GM18508 (cell line): ENCODE measurements at regions not wholly inside any gene's neighbourhood (a gene's known extent, or its start where the extent isn't known, plus 50 kb on each side); places are given as distances from the start of the nearest gene placed in this dataset.
"Not testable (repeated sequence)": the region's sequence is repeated elsewhere in the genome, so short reads cannot be mapped to it uniquely, and the experiment has no call there.

ENCODE experiments used
- ATAC-seq: cut with Tn5 transposase; IDR thresholded peaks from one replicate; pipeline ENCODE4 v1.9.1; 2021; ENCODE audit warnings: moderate number of reproducible peaks; ENCODE audit not compliant: insufficient read depth, unreplicated experiment

GRCh38 chr20:12698817-12699216 lies 310.0 kb upstream of the SPTLC3 start:
- no peak for ATAC-seq

- no peak for ATAC-seq
Observed at GRCh38 chr20:12699374-12700228, 309.2 kb upstream of the SPTLC3 start.

DNA sequence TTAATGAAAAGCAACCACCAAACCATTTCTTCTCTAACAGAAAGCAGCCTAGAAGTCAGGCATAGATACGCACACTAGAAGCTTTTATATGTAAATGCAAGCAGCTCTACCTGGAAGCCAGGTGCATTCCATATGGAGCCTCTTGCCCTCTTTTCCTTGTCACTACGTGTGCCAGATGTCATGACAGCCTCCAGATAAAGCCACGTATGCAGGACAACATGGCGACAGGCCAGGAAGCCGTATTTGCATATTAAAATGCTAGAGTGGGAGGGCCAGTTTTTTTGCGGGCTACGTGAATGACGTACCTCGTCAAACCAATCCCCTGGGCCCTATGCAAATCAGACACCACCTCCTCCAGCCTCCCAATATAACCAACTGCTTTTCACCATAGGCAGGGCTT lies 308.1 kb upstream of the SPTLC3 start:
- ATAC-seq = no peak

GRCh38 chr20:12702312-12702711 lies 306.5 kb upstream of the SPTLC3 start:
- ATAC-seq = no peak

DNA sequence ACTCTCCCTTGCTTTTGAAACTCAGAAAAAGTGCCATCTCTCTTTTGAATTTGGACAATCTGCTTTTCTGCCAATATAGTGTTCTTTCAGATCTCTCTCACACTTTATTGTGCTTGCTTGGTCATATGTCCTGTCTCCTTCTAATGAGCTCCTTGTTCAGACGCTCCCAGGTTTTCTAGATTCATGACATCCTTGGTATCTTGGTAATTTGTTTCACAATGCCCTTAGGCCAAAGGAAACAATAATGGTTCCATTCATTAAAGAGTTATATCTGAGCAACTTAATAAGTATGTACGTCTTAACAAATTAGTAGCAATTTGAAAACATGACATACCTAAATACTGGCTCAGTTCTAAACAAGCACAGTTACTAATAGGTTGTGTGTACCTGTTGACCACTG lies 293.4 kb upstream of the SPTLC3 start:
- ATAC-seq = no peak

DNA sequence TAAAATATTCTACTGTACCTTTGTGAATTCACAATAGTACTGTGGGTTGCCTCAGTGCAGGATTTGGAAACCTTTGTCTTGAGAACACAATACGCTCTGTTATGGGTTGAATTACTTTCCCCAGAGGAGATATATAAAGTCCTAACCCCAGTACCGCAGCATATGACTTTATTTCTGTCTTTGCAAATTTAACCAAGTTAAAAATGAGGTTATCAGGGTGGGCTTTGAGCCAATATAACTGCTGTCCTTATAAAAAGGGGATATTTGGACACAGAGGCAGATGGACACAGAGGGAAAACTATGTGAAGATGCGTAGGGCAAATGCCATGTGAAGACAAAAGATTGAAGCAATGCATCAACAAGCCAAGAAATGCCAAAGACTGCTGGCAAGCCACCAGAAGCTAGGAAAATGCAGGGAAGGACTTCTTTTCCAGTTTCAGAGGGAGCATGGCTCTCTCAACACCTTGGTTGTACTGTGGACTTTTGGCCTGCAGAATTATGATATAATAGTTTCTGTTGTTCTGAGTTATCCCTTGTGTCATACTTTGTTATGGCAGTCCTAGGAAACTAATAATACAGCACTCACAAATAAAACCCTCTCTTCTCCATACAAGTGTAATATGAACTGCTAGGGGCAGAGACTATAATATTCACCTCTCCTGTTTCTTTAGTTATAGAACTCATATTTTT lies 292.6 kb upstream of the SPTLC3 start:
- no peak for ATAC-seq

DNA sequence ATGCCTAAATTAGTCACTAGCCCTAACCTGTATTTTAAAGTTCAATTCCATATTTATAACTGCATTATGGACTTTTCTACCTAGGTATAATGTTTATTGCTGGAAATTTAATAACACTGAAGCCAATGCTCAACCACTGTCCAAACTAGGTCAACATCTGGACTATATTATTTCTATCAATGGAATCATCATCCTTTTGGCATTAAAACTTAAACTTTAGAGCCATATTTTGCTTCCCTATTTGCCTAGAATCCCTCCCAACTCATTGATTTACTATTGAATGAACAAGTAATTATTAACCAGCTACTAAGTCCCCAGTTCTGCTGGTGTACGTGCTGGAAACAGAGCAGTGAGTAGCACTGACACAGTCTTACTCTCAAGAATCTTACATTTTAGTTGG lies 291.7 kb upstream of the SPTLC3 start:
- ATAC-seq = no peak

DNA sequence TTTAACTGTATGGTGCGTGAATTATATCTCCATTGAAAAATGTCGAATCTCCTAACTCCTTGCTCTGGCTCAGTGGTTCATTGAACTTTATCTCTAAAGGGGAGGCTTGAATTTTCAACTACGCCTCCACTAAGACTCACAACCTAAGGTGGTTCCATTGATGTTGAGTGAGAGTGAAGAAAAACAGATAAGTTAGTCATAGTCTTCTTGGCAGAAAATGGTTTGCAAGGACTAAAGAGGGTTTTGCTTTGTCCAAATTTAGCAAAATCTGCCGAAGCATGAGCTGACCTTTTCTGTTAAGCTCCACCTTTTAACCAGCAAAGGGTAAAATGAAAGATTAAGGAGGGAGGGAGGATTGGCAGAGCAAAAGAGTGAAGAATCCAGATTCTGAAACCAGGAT lies 290.2 kb upstream of the SPTLC3 start:
- no peak for ATAC-seq

DNA sequence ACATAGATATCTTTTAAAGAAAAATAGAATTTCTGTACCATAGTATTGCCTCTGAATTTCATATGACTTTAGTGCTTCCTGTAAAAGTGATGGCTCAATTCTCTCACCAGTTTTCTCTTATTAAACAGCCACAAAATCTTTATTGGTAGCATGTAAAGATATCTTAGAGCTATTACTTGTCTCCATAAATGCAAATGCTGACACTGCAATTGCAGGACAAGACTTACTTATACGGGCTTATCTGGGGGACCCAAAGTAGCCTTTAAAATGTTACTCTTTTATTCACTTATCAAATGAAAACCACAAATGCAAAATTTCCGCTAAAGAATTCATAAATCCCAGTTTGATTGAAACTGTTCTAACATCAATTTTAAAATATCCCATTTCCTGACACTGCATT lies 287.1 kb upstream of the SPTLC3 start:
- no peak for ATAC-seq

- no peak for ATAC-seq
Observed at GRCh38 chr20:12722091-12722490, 286.7 kb upstream of the SPTLC3 start.

DNA sequence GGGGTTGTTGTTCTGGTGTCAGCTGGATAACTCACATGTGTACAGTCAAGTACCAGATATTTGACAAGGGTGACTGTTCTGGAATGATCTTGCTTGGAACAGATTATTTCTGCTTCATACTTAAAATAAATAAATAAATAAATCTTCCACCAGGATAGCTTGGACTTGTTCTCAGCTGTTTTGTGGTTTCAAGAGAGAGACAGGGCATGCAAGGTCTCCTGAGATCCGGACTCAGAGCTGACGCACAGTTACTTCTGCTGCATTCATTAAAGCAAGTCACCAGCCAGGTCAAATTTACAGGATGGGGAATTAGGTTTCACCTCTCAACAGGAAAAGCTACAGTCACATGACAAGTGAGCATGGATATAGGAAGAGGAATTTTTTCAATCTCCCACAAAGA lies 285.0 kb upstream of the SPTLC3 start:
- ATAC-seq = no peak

DNA sequence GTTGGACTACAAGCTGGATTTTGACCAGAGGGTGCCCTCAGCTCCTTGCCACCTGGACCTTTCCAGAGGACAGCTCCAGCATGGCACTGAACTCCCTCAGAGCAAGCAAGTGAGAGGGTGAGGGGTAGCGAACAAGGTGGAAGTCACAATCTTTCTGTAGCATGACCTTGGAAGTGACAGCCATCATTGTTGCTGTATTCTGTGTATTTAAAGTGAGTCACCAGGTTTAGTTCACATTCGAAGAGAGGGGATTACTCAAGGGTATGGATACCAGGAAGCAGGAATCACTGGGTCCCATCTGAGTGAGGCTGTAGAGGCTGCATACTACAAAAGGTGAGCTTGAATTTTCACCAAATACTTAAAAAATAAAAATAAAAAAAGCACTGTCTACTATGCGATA lies 280.0 kb upstream of the SPTLC3 start:
- ATAC-seq = no peak

- ATAC-seq = no peak
Observed at GRCh38 chr20:12729326-12729725, 279.4 kb upstream of the SPTLC3 start.

- ATAC-seq = no peak
Observed at GRCh38 chr20:12733811-12734210, 275.0 kb upstream of the SPTLC3 start.

- no peak for ATAC-seq
Observed at GRCh38 chr20:12737497-12737896, 271.3 kb upstream of the SPTLC3 start.

DNA sequence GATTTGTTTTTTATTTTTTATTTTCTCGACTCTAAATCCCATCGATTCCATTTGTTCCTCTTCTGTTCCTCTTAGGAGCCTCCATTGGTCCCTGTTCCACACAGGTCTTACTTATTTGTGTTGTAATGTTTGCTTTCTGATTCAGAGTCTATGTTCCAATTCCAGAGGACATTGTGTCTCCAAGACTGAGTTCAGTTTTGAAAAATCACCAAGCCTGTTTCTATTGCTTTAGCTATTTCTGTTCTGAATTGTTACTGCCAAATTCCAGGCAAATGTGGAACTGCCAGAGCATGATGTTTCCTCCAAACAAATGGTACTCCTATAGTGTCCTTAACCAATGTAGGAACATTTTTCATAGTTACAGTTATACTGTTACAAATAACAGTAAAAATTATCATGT lies 270.9 kb upstream of the SPTLC3 start:
- ATAC-seq = no peak

DNA sequence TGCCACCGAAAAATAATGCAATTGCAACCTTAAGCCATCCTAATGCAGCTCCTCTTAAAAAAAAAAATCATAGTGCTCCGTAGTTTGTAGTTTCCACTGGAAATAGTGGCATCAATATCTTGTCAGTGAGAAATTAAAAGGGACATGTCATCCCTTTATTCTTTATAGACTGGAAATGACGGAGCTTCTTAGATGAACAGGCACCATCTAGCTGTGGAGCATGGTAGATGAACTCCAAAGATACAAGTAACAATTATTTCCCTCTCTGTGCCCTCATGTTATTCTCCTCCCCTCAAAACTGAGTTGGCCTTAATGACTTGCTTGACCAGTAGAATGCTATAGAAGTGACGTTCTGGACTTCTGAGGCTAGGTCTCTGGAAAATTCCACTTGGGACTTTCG lies 268.1 kb upstream of the SPTLC3 start:
- no peak for ATAC-seq

- no peak for ATAC-seq
Observed at GRCh38 chr20:12744037-12744436, 264.7 kb upstream of the SPTLC3 start.

- ATAC-seq = no peak
Observed at GRCh38 chr20:12748359-12748994, 260.3 kb upstream of the SPTLC3 start.

DNA sequence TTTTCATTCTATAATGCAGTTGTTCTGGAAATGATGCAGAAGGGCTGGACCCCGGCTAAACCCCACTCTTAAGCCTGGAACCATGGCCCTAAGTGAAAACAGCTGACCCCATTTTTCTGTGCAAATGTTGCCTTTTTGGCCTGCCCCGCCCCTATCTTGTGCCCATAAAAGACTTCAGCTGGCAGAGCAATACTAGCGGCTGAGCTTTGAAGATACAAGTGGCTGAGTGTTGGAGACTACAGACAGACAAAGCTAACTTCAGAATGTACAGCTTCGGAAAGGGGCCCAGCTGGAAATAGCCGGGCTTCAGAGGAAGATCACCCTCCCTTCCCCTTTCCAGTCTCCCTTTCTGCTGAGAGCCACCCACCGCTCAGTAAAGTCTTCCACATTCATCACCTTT lies 258.6 kb upstream of the SPTLC3 start:
- ATAC-seq = no peak

DNA sequence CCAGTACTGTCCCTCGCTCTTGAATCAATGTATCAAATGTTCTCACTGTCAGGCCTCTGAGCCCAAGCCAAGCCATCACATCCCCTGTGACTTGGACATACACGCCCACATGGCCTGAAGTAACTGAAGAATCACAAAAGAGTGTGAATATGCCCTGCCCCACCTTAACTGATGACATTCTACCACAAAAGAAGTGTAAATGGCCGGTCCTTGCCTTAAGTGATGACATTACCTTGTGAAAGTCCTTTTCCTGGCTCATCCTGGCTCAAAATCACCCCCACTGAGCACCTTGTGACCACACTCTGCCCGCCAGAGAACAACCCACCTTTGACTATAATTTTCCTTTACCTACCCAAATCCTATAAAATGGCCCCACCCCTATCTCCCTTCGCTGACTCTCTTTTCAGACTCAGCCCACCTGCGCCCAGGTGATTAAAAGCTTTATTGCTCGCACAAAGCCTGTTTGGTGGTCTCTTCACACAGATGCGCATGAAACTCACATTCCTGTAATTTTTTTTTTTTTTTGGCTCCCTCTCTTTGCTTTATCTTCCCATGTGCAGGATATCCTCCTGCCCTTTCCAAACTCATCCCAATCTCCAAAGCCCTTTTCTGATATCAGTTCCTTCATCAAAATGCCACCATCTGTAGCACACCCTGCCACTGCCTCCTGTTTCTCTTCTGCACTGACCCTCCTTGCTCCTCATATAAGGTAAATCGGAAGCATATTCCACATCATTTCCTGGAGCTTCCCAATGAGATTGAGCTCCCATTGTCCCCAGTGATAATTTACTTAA lies 255.7 kb upstream of the SPTLC3 start:
- not testable (repeated sequence) for ATAC-seq
